ENCODE measurements at regions not wholly inside any gene's neighbourhood (a gene's known extent, or its start where the extent isn't known, plus 50 kb on each side); places are given as distances from the start of the nearest gene placed in this dataset.
A peak's percentile ranks its signal among the peaks of the same experiment; 100 is the strongest.

DNA sequence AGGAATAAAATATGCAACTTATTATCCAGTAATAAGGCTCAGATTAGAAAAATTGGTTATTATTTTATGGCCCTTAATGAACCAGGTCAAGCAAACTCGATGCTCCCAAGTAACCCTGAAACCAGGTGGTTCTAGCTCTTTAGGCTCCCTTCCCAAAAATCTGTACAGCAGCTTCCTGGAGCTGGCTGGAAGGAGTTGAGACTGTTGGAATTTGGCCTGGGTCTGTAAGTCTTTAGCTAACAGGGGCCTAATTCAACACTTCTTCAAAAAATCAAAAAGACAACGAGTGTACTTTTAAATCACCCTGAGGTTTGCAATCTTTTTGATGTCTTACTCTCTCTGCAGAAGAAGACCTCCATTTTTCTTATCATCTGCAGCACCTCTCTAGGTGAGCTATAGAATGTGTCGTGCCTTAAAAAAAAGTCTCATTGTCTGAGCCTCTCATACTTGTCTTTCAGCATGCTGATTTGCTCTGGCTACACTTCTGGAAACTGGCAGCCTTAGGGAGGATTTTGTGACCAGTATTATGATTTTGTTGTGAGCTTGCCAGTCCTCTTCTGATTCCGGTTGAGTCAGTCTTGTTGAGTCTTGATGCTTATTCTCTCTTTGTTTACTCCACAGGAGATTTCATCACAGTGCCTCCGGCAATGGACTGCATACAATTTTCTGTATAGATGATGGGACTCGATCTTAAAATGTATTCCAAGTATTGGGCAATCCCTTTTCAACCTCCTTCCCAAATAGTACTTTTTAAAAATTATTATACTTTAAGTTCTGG, 235.0 kb upstream of the KBTBD8 start:
- no peak for DNase-seq
- Histone ChIP-seq H3K4me3 (no peak overlapping the region), H3K9me3 (no peaks in the 10 kb centered on the region), H3K27ac (no peak overlapping the region), H3K4me1 (no peaks in the 10 kb centered on the region), H3K36me3 (no peaks in the 10 kb centered on the region), H3K27me3 (no peaks in the 10 kb centered on the region)
- intact Hi-C loops (cut with DNase I) = no loop called here
- peak in 1 of 4 donors; percentile 30 for ATAC-seq
- WGBS, 2 donors = 77 to 84% methylated on average over 6 of the region's 6 CpGs
- TF ChIP-seq, protein P1, sequence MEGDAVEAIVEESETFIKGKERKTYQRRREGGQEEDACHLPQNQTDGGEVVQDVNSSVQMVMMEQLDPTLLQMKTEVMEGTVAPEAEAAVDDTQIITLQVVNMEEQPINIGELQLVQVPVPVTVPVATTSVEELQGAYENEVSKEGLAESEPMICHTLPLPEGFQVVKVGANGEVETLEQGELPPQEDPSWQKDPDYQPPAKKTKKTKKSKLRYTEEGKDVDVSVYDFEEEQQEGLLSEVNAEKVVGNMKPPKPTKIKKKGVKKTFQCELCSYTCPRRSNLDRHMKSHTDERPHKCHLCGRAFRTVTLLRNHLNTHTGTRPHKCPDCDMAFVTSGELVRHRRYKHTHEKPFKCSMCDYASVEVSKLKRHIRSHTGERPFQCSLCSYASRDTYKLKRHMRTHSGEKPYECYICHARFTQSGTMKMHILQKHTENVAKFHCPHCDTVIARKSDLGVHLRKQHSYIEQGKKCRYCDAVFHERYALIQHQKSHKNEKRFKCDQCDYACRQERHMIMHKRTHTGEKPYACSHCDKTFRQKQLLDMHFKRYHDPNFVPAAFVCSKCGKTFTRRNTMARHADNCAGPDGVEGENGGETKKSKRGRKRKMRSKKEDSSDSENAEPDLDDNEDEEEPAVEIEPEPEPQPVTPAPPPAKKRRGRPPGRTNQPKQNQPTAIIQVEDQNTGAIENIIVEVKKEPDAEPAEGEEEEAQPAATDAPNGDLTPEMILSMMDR (IDR thresholded peaks at IDR 0.05) = no peak
- FAIRE-seq = no peak

DNA sequence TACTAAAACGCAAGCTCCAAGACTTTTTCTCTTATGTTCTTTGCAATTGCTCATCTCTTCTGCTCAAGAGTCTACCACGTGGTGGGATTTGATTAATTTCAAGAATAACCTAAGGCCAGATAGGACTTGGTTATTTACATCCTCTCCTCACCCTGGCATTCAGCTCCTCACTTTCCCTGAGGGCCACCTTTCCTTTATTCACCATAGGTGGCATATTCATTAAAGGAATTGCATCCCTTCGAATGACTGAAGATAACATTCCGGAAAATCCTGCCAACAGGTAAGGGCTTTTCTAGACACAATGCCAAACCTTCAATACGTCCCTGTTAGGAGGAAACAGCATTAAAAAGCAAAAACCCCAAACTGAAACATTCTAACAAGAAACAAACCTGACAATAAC, 220.0 kb upstream of the KBTBD8 start:
- 65 to 73% methylated on average over 5 of the region's 5 CpGs for WGBS, 2 donors
- Histone ChIP-seq H3K27me3 (no peaks in the 10 kb centered on the region), H3K9me3 (no peaks in the 10 kb centered on the region), H3K4me1 (no peaks in the 10 kb centered on the region), H3K27ac (no peak overlapping the region), H3K4me3 (no peak overlapping the region), H3K36me3 (no peaks in the 10 kb centered on the region)
- no peak for DNase-seq
- ATAC-seq = no peak
- TF ChIP-seq, protein P1 (IDR thresholded peaks at IDR 0.05) = no peak
- intact Hi-C loops (cut with DNase I) = no loop called here
- no peak for FAIRE-seq

DNA sequence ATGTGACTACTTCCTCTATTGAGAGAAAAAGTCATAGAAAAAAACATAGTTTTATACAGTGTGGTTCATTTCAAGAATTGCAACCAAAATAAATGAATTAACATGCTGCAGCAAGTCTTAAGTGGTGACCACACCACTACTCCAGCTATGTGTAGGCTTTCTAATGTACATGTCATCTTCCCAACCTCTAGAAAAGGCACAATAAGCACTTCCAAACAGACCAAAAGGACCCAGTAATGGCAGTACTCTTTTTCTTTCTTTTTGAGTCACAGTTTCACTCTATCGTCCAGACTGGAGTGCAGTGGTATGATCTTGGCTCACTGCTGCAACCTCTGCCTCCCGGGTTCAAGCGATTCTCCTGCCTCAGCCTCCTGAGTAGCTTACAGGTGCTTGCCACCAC, 219.3 kb upstream of the KBTBD8 start:
- FAIRE-seq (no peak), ATAC-seq (no peak), DNase-seq (no peak)
- H3K36me3 ChIP-seq = no peaks in the 10 kb centered on the region
- H3K4me1 ChIP-seq = no peaks in the 10 kb centered on the region
- 93 to 100% methylated on average over 3 of the region's 3 CpGs for WGBS, 2 donors
- no peak overlapping the region for H3K27ac ChIP-seq
- H3K9me3 ChIP-seq = no peaks in the 10 kb centered on the region
- intact Hi-C loops (cut with DNase I) = no loop called here
- TF ChIP-seq, protein P1 (IDR thresholded peaks at IDR 0.05) = no peak
- H3K4me3 ChIP-seq = no peak overlapping the region
- H3K27me3 ChIP-seq = no peaks in the 10 kb centered on the region

DNA sequence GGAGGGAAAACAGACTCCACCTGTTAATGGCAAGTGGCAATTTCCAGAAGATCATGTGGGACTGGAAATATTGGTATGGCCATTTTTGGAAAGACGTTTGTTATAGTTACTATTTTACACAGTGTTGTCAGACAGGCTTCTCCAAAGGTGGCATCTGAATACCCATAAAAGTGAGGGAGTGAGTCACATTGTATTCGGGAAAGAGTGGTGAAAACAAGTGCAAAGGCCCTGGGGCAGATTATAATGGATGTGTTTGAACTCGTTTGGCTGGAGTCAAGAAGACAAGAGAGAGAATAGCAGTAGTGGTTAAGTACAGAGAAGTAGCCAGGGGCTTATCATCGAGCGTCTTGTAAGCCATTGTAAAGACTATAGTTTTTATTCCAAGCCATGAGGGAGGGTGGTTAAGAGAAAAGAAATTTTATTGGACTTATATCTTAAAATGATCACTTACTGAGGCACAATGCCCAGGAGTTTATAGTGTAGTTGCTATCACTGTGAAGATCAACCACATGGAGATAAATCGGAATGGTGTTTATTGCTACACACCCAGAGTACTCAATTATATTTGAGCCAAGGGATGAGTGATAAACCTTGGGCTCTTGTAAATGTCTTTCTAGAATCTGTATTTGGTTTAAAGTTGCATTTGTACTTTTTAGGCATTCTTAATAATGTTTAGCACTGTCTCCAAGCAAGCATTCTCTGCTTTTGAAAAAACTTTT, 212.8 kb upstream of the KBTBD8 start:
- DNase-seq (no peak), ATAC-seq (no peak), FAIRE-seq (no peak)

More for the DNA sequence above, 212.8 kb upstream of the KBTBD8 start:
- H3K4me3 ChIP-seq = no peak overlapping the region
- 80 to 83% methylated on average over 6 of the region's 6 CpGs for WGBS, 2 donors
- intact Hi-C loops (cut with DNase I) = no loop called here
- TF ChIP-seq, protein P1 (IDR thresholded peaks at IDR 0.05) = no peak
- H3K4me1 ChIP-seq = no peaks in the 10 kb centered on the region
- no peaks in the 10 kb centered on the region for H3K9me3 ChIP-seq
- no peak overlapping the region for H3K27ac ChIP-seq
- H3K27me3 ChIP-seq = no peaks in the 10 kb centered on the region
- no peaks in the 10 kb centered on the region for H3K36me3 ChIP-seq
